Stimulated activated naive CD8-positive, alpha-beta T cell treated with anti-CD3 and anti-CD28 coated beads, Interleukin-15, Interleukin-2, amounts not matched to agents 100 ng/mL and 50 ng/mL, for 24 hours (primary cell): ENCODE measurements at regions not wholly inside any gene's neighbourhood (a gene's known extent, or its start where the extent isn't known, plus 50 kb on each side); places are given as distances from the start of the nearest gene placed in this dataset.

Experiments
- H3K27ac Mint-ChIP-seq: one replicate; pipeline ENCODE4 v1.8.0; 2021; ENCODE audit warnings: mild to moderate bottlenecking, mixed read lengths
- H3K27me3 Mint-ChIP-seq: one replicate; pipeline ENCODE4 v1.8.0; 2021; ENCODE audit warnings: mixed read lengths
- H3K36me3 Mint-ChIP-seq: one replicate; pipeline ENCODE4 v1.8.0; 2021; ENCODE audit warnings: low read depth, mixed read lengths
- H3K4me1 Mint-ChIP-seq: one replicate; pipeline ENCODE4 v1.8.0; 2021; ENCODE audit warnings: low read depth, mixed read lengths
- H3K4me3 Mint-ChIP-seq: one replicate; pipeline ENCODE4 v1.8.0; 2021; ENCODE audit warnings: mild to moderate bottlenecking, mixed read lengths
- H3K9me3 Mint-ChIP-seq: one replicate; pipeline ENCODE4 v1.8.0; 2021; ENCODE audit warnings: mixed read lengths

DNA sequence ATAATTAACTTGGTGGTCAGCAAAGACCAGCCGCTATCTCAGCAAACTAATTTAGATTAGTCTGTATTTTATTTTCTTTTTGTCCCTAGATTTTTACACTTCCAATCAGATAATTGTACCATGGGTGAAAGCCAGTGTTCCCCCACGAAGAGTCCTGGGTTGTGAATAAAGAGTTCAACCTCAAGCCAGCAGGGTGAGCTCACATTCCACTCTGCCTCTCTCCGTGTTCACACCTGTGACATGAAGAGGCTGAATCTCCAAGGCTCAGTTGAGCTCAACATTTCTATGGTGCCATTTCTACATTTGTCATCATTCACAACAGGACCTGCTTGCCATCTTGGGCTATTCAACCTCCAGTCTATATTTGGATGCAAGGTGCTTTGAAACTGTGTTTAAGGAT, 771.5 kb downstream of the GALR1 start:
- peak overlapping the region; percentile 28 for H3K27ac Mint-ChIP-seq
- H3K27me3 Mint-ChIP-seq: peaks cover 5% of the 10 kb centered on the region
- no peaks in the 10 kb centered on the region for H3K9me3 Mint-ChIP-seq
- H3K36me3 Mint-ChIP-seq: no peaks in the 10 kb centered on the region
- H3K4me1 Mint-ChIP-seq: no peaks in the 10 kb centered on the region
- no peak overlapping the region for H3K4me3 Mint-ChIP-seq

DNA sequence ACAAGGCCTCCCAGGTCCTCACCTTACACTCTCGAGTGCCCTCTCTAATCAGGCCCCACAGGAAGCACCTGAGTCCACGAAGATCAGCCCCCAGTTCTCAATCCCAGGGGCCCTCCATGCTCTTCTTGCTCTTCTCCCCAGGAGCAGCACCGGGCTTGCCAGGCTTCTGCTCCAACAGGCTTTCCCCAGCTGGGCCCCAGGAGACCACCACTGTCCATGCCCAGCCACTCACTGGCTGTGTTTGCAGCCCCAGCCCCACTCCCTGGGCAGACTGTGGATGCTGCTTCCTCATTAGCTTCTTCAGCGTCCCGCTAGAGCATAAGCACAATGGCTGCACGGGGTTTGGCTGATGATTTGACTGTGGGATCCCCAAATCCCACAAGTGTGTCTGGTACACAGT, 781.9 kb downstream of the GALR1 start:
- no peaks in the 10 kb centered on the region for H3K4me1 Mint-ChIP-seq
- H3K36me3 Mint-ChIP-seq: no peaks in the 10 kb centered on the region
- peaks cover 4% of the 10 kb centered on the region for H3K9me3 Mint-ChIP-seq
- no peak overlapping the region for H3K27ac Mint-ChIP-seq
- no peaks in the 10 kb centered on the region for H3K27me3 Mint-ChIP-seq
- no peak overlapping the region for H3K4me3 Mint-ChIP-seq

DNA sequence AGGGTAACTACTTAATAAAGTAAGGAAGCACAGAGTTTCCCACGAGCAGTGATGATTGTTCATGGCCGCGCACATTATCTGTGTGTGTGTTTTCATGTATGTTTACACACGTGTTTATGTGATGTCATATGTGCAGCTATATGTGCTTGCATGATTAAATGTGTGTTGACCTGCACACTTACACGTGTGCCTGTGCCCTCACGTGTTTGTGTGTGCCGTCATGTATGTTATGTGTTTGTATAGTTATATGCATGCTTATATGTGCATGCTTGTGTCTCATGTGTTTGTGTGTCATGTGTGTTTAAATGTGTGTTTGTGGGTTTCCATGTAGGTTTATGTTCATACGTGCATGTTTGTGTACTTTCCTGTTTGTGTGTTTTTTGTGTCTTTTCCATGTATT, 782.3 kb downstream of the GALR1 start:
- H3K36me3 Mint-ChIP-seq: no peaks in the 10 kb centered on the region
- no peak overlapping the region for H3K4me3 Mint-ChIP-seq
- no peak overlapping the region for H3K27ac Mint-ChIP-seq
- peaks cover 4% of the 10 kb centered on the region for H3K9me3 Mint-ChIP-seq
- no peaks in the 10 kb centered on the region for H3K4me1 Mint-ChIP-seq
- no peaks in the 10 kb centered on the region for H3K27me3 Mint-ChIP-seq

DNA sequence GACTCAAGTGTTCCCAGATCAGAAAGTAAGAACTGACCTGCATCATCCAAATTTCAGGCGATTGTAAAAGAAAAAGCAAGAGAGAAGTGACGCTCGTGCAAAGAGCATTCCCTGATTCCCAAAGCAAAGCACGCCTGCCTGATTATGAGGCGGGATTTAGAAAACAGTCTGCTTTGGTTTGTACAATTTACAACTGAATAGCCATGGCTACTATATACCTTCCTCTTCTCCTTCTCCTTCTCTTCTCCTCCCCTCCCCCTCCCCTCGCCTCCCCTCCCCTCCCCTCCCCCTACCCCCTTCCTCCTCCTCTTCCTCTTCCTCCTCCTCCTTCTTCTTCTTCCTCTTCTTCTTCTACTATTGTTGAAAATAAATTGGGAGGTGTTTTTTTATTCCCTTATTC, 782.9 kb downstream of the GALR1 start:
- no peak overlapping the region for H3K4me3 Mint-ChIP-seq
- no peaks in the 10 kb centered on the region for H3K27me3 Mint-ChIP-seq
- H3K27ac Mint-ChIP-seq: no peak overlapping the region
- H3K9me3 Mint-ChIP-seq: peaks cover 4% of the 10 kb centered on the region
- no peaks in the 10 kb centered on the region for H3K4me1 Mint-ChIP-seq
- H3K36me3 Mint-ChIP-seq: no peaks in the 10 kb centered on the region

DNA sequence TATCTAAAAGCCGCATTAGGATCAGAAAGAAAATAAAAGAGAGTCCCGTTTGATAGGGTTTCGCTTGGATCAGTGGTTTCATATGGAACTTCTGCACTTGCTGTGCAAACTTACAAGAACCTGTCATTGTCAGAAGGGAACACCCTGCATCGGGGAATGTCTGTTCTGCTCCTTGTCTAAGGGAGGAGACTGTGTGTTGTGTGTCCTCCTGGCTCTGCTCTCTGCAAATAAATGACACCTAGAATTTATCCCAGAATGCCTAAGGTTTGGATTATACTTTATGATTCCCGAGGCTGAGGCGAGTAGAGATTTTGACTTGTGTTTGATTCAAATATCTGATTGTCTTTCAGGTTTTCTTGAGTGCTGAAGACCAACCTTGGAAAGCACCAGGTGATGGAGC, 785.1 kb downstream of the GALR1 start:
- Mint-ChIP-seq H3K27ac (no peak overlapping the region), H3K4me3 (no peak overlapping the region), H3K27me3 (no peaks in the 10 kb centered on the region), H3K4me1 (no peaks in the 10 kb centered on the region), H3K36me3 (no peaks in the 10 kb centered on the region), H3K9me3 (peaks cover 4% of the 10 kb centered on the region)

DNA sequence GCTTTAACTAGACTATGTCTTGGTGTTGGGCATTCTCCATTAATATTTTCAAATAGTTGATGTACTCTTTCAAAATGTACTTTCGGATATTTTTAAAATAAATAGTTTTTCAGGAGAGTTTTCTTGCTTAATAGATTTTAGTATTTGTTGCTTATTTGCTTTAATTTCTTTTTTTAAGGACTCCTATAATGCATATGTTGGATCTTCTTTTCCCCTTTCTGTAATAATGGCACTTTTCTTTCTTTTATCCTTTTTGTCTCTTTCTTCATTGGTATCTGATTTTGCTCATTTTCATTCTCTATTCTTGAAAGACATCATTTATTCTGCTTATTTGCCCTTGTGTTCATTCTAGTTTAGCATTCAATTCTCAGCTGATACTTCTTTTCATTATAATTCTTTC, 791.6 kb downstream of the GALR1 start:
- Mint-ChIP-seq H3K36me3 (no peaks in the 10 kb centered on the region), H3K27ac (no peak overlapping the region), H3K4me3 (no peak overlapping the region), H3K4me1 (no peaks in the 10 kb centered on the region), H3K9me3 (peaks cover 7% of the 10 kb centered on the region), H3K27me3 (no peaks in the 10 kb centered on the region)

DNA sequence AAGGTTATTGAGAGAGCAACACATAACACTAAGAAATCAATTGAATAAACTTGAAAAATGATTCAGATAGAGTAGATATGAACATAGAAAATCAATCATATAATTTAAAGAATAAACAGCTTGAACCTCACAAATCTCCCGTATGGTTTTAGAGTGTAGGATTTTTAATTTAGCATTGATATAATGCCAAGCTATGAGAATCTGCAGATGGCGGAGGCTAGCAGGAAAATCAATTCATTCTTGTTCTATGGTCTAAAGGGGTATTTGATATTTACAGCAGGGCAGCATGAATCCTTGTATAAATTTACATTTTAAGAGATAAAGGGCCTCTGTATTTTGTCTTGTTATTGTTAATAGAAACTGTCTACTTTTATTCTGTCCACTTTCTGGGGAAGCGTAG, 797.0 kb downstream of the GALR1 start:
- no peaks in the 10 kb centered on the region for H3K27me3 Mint-ChIP-seq
- no peak overlapping the region for H3K4me3 Mint-ChIP-seq
- no peaks in the 10 kb centered on the region for H3K36me3 Mint-ChIP-seq
- H3K9me3 Mint-ChIP-seq: peaks cover 7% of the 10 kb centered on the region
- no peak overlapping the region for H3K27ac Mint-ChIP-seq
- no peaks in the 10 kb centered on the region for H3K4me1 Mint-ChIP-seq

DNA sequence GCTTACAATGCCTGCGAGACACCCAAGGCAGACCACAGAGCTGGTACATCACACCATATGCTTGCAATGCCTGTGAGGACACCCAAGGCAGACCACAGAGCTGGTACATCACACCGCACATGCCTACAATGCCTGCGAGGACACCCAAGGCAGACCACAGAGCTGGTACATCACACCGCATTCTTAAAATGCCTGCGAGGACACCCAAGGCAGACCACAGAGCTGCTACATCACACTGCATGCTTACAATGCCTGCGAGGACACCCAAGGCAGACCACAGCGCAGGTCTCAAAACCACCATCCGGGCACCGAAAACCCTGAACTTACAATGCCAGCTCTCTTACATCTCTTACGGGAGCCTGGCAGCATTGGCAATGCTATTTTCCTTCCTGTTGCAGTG, 799.6 kb downstream of the GALR1 start:
- no peaks in the 10 kb centered on the region for H3K27me3 Mint-ChIP-seq
- no peaks in the 10 kb centered on the region for H3K9me3 Mint-ChIP-seq
- H3K4me1 Mint-ChIP-seq: no peaks in the 10 kb centered on the region
- H3K36me3 Mint-ChIP-seq: no peaks in the 10 kb centered on the region
- H3K27ac Mint-ChIP-seq: no peak overlapping the region
- H3K4me3 Mint-ChIP-seq: no peak overlapping the region

DNA sequence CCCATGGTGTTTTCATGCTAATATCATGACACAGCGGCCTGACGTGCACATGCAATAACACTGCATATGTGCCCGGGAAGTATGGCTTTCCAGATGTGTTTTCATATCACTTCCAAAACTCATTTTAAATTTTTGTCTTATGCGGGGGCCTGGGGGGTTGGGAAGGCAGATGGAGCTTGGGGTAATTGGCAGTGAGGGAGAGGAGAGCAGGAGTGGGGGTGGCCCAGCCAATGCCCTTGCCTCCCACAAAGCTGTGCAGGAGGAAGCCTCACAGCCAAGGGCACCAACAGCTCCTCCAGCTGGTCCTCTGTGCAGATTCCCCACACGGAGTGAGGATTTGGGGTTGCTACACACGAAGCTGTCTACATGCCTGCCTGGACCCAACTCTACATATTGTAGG, 805.2 kb downstream of the GALR1 start:
- H3K4me3 Mint-ChIP-seq: no peak overlapping the region
- H3K27me3 Mint-ChIP-seq: no peaks in the 10 kb centered on the region
- H3K9me3 Mint-ChIP-seq: no peaks in the 10 kb centered on the region
- no peak overlapping the region for H3K27ac Mint-ChIP-seq
- no peaks in the 10 kb centered on the region for H3K36me3 Mint-ChIP-seq
- H3K4me1 Mint-ChIP-seq: no peaks in the 10 kb centered on the region

DNA sequence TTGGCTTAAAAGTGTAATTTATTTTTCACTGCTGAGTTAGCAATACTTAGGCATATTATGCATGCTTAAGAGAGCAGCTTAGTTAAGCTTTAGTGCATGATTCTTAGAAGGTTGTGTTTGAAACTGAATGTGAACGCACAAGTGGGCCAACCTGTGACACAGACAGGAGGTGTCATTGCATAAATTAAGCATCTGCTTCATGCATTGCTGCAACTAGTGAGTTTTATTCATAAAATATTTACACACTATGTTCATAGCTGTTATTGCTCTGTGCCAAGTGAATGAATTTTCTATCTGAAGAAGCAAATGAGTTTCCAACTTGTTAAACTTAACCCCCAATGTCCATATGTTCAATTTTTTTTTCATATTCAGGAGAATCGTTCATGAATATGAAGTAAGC, 806.4 kb downstream of the GALR1 start:
- Mint-ChIP-seq H3K27ac (no peak overlapping the region), H3K4me1 (no peaks in the 10 kb centered on the region)

DNA sequence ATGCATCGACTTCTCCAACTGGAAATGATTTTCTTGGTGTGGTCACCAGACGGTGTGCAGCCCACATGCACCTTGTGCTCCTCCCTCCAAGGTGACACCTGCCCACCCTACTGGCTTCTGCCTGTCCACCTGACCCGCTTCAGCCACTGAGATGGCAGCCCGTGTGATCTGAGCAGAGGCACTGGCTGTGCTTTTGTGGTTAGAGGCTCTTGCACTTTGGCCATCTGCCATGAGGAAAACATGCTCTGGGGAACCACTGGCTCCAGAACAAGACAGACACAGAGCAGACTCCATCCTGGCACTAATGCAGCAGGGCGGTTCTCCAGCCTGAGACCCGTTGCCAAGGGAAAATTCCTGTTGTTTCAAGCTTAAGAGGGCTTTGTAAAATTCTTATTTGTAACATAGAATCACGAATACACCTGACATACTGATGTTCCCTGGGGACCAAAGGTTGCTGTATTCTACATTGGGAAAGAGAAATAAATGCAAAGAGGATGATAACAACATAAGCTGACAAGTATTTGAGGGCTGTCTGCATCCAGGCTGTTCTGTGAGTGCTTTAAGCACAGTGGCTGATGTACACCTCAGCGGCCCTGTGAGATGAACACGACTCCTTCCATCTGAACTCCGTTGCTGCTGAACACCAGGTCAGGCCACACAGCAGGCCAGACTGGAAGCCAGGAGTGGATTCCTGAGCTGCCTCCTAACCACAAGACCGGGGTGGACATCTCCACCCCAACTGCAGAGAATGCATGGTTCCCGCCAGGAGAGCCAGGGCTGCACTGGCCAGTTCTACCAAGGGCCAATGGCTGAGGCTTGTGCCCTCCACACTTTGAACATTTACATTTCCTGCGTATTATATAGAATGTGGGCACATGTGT, 820.4 kb downstream of the GALR1 start:
- Mint-ChIP-seq H3K27me3 (peaks cover 5% of the 10 kb centered on the region), H3K36me3 (no peaks in the 10 kb centered on the region), H3K9me3 (peaks cover 3% of the 10 kb centered on the region), H3K4me3 (no peak overlapping the region), H3K4me1 (no peaks in the 10 kb centered on the region), H3K27ac (no peak overlapping the region)

More for the DNA sequence above, 806.4 kb downstream of the GALR1 start:
- Mint-ChIP-seq H3K9me3 (no peaks in the 10 kb centered on the region), H3K27me3 (no peaks in the 10 kb centered on the region), H3K4me3 (no peak overlapping the region), H3K36me3 (no peaks in the 10 kb centered on the region)

DNA sequence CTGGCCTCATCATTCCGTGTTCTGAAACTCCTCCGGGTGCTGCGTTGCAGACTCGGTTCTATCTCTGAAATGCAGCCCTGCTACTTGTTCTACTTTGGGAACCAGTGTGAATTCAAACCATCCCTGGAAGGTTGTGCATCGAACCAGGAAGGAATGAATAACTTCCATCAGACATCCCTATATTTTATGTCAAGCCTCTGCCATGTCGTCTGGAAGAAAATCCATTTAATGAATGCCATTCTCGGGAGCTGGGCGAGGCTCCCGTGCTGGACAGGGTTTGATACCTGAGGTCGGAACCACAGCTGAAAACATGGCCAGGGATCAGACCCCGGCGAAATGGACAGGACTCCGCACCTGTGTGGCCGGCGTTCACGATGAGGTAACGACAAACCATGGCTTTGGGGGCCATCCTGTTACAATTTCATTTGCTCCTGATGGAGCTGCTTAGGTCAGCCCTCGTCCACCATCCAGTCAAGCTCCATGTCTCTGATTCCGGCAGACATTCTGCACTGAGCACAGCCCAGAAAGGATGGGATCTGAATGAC, 821.6 kb downstream of the GALR1 start:
- peaks cover 3% of the 10 kb centered on the region for H3K9me3 Mint-ChIP-seq
- H3K36me3 Mint-ChIP-seq: no peaks in the 10 kb centered on the region
- no peak overlapping the region for H3K27ac Mint-ChIP-seq
- H3K27me3 Mint-ChIP-seq: peaks cover 5% of the 10 kb centered on the region
- no peaks in the 10 kb centered on the region for H3K4me1 Mint-ChIP-seq
- no peak overlapping the region for H3K4me3 Mint-ChIP-seq

DNA sequence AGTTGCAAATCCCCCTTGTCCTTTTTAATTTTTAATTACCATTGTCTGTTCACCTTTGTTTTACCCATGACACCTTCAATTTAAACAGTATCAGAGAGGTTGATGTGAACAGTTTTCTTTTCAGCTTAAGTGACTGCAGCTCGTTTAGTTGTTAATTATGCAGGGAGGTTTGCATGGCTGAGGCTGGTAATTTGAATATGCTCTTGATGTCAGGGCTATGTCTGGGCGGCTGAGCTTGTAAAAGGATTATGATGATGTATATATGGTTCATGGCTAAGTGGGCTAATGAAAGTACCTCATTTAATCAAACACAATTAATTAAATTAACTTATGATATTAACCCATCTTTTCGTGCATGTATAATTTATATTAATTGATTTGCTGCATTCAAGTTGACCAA, 822.1 kb downstream of the GALR1 start:
- H3K4me3 Mint-ChIP-seq: no peak overlapping the region
- no peaks in the 10 kb centered on the region for H3K4me1 Mint-ChIP-seq
- H3K27ac Mint-ChIP-seq: no peak overlapping the region
- no peaks in the 10 kb centered on the region for H3K36me3 Mint-ChIP-seq
- peaks cover 5% of the 10 kb centered on the region for H3K27me3 Mint-ChIP-seq
- H3K9me3 Mint-ChIP-seq: peaks cover 2% of the 10 kb centered on the region

DNA sequence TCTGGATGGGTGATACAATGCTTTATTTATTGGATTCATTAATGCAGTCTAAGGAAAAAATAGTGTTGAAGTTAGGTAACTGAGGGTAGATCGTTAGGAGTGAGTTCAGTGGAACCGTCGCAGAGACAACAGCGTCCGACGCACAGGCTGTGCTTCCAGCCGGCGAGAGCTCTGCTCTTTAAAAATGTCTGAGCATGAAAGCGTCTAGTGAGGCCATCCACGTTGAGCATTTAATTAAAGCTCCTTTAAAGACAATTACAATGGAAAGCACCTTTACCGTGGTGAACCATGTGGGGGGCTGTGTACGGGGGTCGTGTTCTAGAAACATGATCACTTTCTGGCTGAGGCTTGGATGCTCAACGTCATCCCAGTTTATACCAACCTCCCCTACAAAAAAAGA, 822.7 kb downstream of the GALR1 start:
- H3K36me3 Mint-ChIP-seq: no peaks in the 10 kb centered on the region
- no peaks in the 10 kb centered on the region for H3K9me3 Mint-ChIP-seq
- no peaks in the 10 kb centered on the region for H3K4me1 Mint-ChIP-seq
- H3K4me3 Mint-ChIP-seq: no peak overlapping the region
- H3K27ac Mint-ChIP-seq: no peak overlapping the region
- peaks cover 5% of the 10 kb centered on the region for H3K27me3 Mint-ChIP-seq

DNA sequence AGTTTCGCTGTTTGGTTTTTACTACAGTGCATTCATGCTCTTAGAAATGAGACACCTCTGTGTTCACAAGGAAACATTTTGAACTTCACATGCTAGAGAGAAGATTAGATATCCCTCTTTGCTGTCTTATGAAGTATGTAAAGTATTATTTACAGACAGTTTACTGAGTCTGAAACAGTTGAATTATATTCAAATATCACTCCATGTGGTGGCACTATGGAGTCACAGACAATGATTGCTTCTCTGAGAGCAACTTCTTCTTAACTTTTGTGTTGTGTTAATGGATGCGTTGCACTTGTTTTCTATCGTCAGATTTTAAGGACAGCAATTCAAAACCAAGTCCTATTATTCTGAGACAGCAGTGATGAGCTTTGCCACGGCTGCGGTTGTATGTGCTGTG, 823.6 kb downstream of the GALR1 start:
- no peaks in the 10 kb centered on the region for H3K9me3 Mint-ChIP-seq
- H3K4me3 Mint-ChIP-seq: no peak overlapping the region
- H3K27ac Mint-ChIP-seq: no peak overlapping the region
- no peaks in the 10 kb centered on the region for H3K36me3 Mint-ChIP-seq
- H3K27me3 Mint-ChIP-seq: peaks cover 5% of the 10 kb centered on the region
- no peaks in the 10 kb centered on the region for H3K4me1 Mint-ChIP-seq
